H1 (cell line): ENCODE measurements at regions not wholly inside any gene's neighbourhood (a gene's known extent, or its start where the extent isn't known, plus 50 kb on each side); places are given as distances from the start of the nearest gene placed in this dataset.

Source experiments
- CTCF ChIA-PET: fragments of 300-600 bp; sonication (Branson Sonifier 250); formaldehyde crosslinking; loops from one replicate; lab custom pipeline; 2021; ENCODE audit not compliant: partially characterized antibody; lab: Charles Lee
- POLR2A ChIA-PET: fragments of 300-600 bp; sonication (Branson Sonifier 250); formaldehyde crosslinking; loops from one replicate; lab custom pipeline; 2021; ENCODE audit warnings: inconsistent platforms; ENCODE audit not compliant: partially characterized antibody; lab: Charles Lee
- DNase-seq, 2 experiments: peaks; one replicate each; pipeline versions ENCODE4 v3.0.0 to v3.0.0-alpha.2; 2010 to 2022; ENCODE audit warnings: low spot score in 2 of 2, low read depth in 1 of 2, mixed read lengths in 1 of 2
- FAIRE-seq: peaks from 2 replicates; lab custom pipeline; 2011; peaks lifted over from hg19 to GRCh38; lab: Jason Lieb, UNC
- H2AFZ ChIP-seq: 2 replicates; pipeline ENCODE4 v1.8.1; 2012; ENCODE audit warnings: low read length, inconsistent platforms
- H2AK5ac ChIP-seq: 2 replicates; pipeline ENCODE4 v1.6.1; 2013; ENCODE audit warnings: low read depth, low read length
- H2BK120ac ChIP-seq: replicated peaks from 2 replicates; pipeline ENCODE3; 2013; ENCODE audit warnings: low read depth, low read length, inconsistent platforms
- H2BK12ac ChIP-seq: 2 replicates; pipeline ENCODE4 v1.6.1; 2013; ENCODE audit warnings: low read depth, low read length
- H2BK15ac ChIP-seq: 2 replicates; pipeline ENCODE4 v1.6.1; 2013; ENCODE audit warnings: low read length
- H2BK20ac ChIP-seq: 2 replicates; pipeline ENCODE4 v1.6.1; 2013; ENCODE audit warnings: low read length
- H2BK5ac ChIP-seq: 2 replicates; pipeline ENCODE4 v1.6.1; 2013; ENCODE audit warnings: low read depth, low read length
- H3K14ac ChIP-seq: 2 replicates; pipeline ENCODE4 v1.6.1; 2013; ENCODE audit warnings: inconsistent platforms; ENCODE audit not compliant: insufficient read length
- H3K18ac ChIP-seq: 2 replicates; pipeline ENCODE4 v1.6.1; 2013; ENCODE audit warnings: low read length; ENCODE audit errors: extremely low read depth
- H3K23ac ChIP-seq: 2 replicates; pipeline ENCODE4 v1.6.1; 2013; ENCODE audit warnings: inconsistent platforms; ENCODE audit not compliant: insufficient read length
- H3K23me2 ChIP-seq: 2 replicates; pipeline ENCODE4 v1.6.1; 2013; ENCODE audit warnings: low read depth, low read length
- H3K27ac ChIP-seq: 2 replicates; pipeline ENCODE4 v1.6.1; 2011; ENCODE audit warnings: low read depth, low read length, inconsistent platforms
- H3K27me3 ChIP-seq, 4 experiments: replicated peaks in 1 of 4; 1 replicate in 1 of 4; 2 replicates in 3 of 4; pipeline versions ENCODE4 v1.6.1 to v1.8.1; 2011 to 2013; ENCODE audit warnings: low read length in 3 of 4, mild to moderate bottlenecking in 3 of 4, inconsistent platforms in 2 of 4, mixed read lengths in 2 of 4, moderate library complexity in 1 of 4; ENCODE audit not compliant: control insufficient read depth in 3 of 4, insufficient read depth in 3 of 4; ENCODE audit errors: extremely low read depth in 1 of 4
- H3K36me3 ChIP-seq, 4 experiments: 2 replicates each; pipeline versions ENCODE4 v1.6.1 to v1.8.1; 2011 to 2013; ENCODE audit warnings: mild to moderate bottlenecking in 4 of 4, low read length in 3 of 4, moderate library complexity in 2 of 4, control low read depth in 1 of 4, inconsistent platforms in 1 of 4; ENCODE audit not compliant: insufficient read depth in 4 of 4, control insufficient read depth in 2 of 4
- H3K4ac ChIP-seq: replicated peaks from 2 replicates; pipeline ENCODE3; 2013; ENCODE audit warnings: low read length, low read depth, mixed read lengths, inconsistent platforms; ENCODE audit not compliant: insufficient read length
- H3K4me1 ChIP-seq, 4 experiments: replicated peaks in 1 of 4; 1 replicate in 1 of 4; 2 replicates in 3 of 4; pipeline versions ENCODE4 v1.6.1 to v1.8.1; 2011 to 2013; ENCODE audit warnings: low read length in 3 of 4, inconsistent platforms in 2 of 4, mixed read lengths in 1 of 4; ENCODE audit not compliant: insufficient read depth in 4 of 4, control insufficient read depth in 3 of 4
- H3K4me2 ChIP-seq, 2 experiments: 2 replicates each; pipeline versions ENCODE4 v1.6.1 to v1.8.1; 2011 to 2013; ENCODE audit warnings: low read depth in 2 of 2, low read length in 2 of 2, control low read depth in 1 of 2, inconsistent platforms in 1 of 2, mild to moderate bottlenecking in 1 of 2; ENCODE audit not compliant: insufficient read depth in 1 of 2
- H3K4me3 ChIP-seq, 4 experiments: fragments of 200-600, 300-600 bp in 1 of 4; sonication (generic), shearing (Covaris generic), sonication (Bioruptor Twin) in 1 of 4; 2 replicates each; pipeline versions ENCODE4 v1.5.1 to v1.8.1; 2011 to 2016; ENCODE audit warnings: low read length in 4 of 4, low read depth in 3 of 4, control low read depth in 2 of 4, inconsistent platforms in 2 of 4, mild to moderate bottlenecking in 2 of 4, mixed read lengths in 1 of 4, moderate library complexity in 1 of 4; ENCODE audit not compliant: insufficient read depth in 2 of 4; ENCODE audit errors: extremely low read depth in 1 of 4
- H3K56ac ChIP-seq: replicated peaks from 2 replicates; pipeline ENCODE3; 2013; ENCODE audit warnings: low read depth, mild to moderate bottlenecking, mixed read lengths, low read length, inconsistent platforms; ENCODE audit not compliant: insufficient read length
- H3K79me1 ChIP-seq: 2 replicates; pipeline ENCODE4 v1.6.1; 2013; ENCODE audit warnings: low read depth, low read length, control low read depth
- H3K79me2 ChIP-seq, 2 experiments: 2 replicates each; pipeline versions ENCODE4 v1.6.1 to v1.8.1; 2012 to 2013; ENCODE audit warnings: low read length in 2 of 2, mild to moderate bottlenecking in 2 of 2, inconsistent platforms in 1 of 2; ENCODE audit not compliant: insufficient read depth in 2 of 2, control insufficient read depth in 1 of 2
- H3K9ac ChIP-seq, 4 experiments: replicated peaks in 1 of 4; 1 replicate in 1 of 4; 2 replicates in 3 of 4; pipeline versions ENCODE4 v1.6.1 to v1.8.1; 2011 to 2013; ENCODE audit warnings: low read depth in 3 of 4, low read length in 3 of 4, control low read depth in 2 of 4, mild to moderate bottlenecking in 2 of 4, moderate library complexity in 2 of 4, inconsistent platforms in 1 of 4; ENCODE audit errors: extremely low read depth in 1 of 4
- H3K9me3 ChIP-seq, 2 experiments: 2 replicates each; pipeline versions ENCODE4 v1.6.1 to v1.8.1; 2012 to 2013; ENCODE audit warnings: mild to moderate bottlenecking in 2 of 2, moderate library complexity in 2 of 2, control low read depth in 1 of 2, inconsistent platforms in 1 of 2, low read depth in 1 of 2, low read length in 1 of 2, mixed read lengths in 1 of 2; ENCODE audit not compliant: insufficient read depth in 2 of 2
- H4K20me1 ChIP-seq, 2 experiments: replicated peaks in 1 of 2; 2 replicates each; pipeline versions ENCODE3 to v1.8.1; 2011 to 2013; ENCODE audit warnings: inconsistent platforms in 2 of 2, low read length in 2 of 2, mild to moderate bottlenecking in 1 of 2; ENCODE audit not compliant: insufficient read depth in 2 of 2, control insufficient read depth in 1 of 2
- H4K5ac ChIP-seq: 2 replicates; pipeline ENCODE4 v1.6.1; 2013; ENCODE audit warnings: low read length, low read depth, mixed read lengths, inconsistent platforms; ENCODE audit not compliant: insufficient read length
- H4K8ac ChIP-seq: 2 replicates; pipeline ENCODE4 v1.8.0; 2013; ENCODE audit warnings: mild to moderate bottlenecking, moderate library complexity, low read length, inconsistent platforms; ENCODE audit not compliant: insufficient read depth; ENCODE audit errors: extremely low read depth
- H4K91ac ChIP-seq: replicated peaks from 2 replicates; pipeline ENCODE3; 2013; ENCODE audit warnings: low read length, mixed read lengths, inconsistent platforms; ENCODE audit not compliant: insufficient read length
- CHD2 ChIP-seq: IDR thresholded peaks from 2 replicates; pipeline ENCODE4 v1.6.1; 2012; ENCODE audit warnings: low read length, improper control_type of control experiment
- EGR1 ChIP-seq: IDR thresholded peaks from 2 replicates; pipeline ENCODE4 v1.6.1; 2011; ENCODE audit warnings: low read depth, low read length, borderline replicate concordance
- FOSL1 ChIP-seq: IDR thresholded peaks from 2 replicates; pipeline ENCODE4 v1.6.1; 2011; ENCODE audit warnings: mild to moderate bottlenecking, low read depth, low read length, moderate library complexity; ENCODE audit not compliant: insufficient read depth
- HDAC2 ChIP-seq, 2 experiments: fragments of 300-600 bp in 1 of 2; sonication (generic) in 1 of 2; IDR thresholded peaks; 2 replicates each; pipeline ENCODE4 v1.6.1; 2011 to 2012; ENCODE audit warnings: low read depth in 2 of 2, low read length in 2 of 2, mild to moderate bottlenecking in 2 of 2, moderate library complexity in 2 of 2, borderline replicate concordance in 1 of 2, inconsistent platforms in 1 of 2
- JUND ChIP-seq: IDR thresholded peaks from 2 replicates; pipeline ENCODE4 v1.6.1; 2011; ENCODE audit warnings: mild to moderate bottlenecking, improper control_type of control experiment, low read length
- NRF1 ChIP-seq: IDR thresholded peaks from 2 replicates; pipeline ENCODE4 v1.6.1; 2011; ENCODE audit warnings: mild to moderate bottlenecking, low read depth, low read length, improper control_type of control experiment
- PHF8 ChIP-seq: fragments of 200-600 bp; sonication (generic); conservative IDR thresholded peaks from 2 replicates; pipeline ENCODE4 v1.7.1; 2012; ENCODE audit warnings: low read depth, mild to moderate bottlenecking, inconsistent platforms, low read length, moderate library complexity
- RXRA ChIP-seq: IDR thresholded peaks from 2 replicates; pipeline ENCODE4 v1.6.1; 2011; ENCODE audit warnings: low read depth, mild to moderate bottlenecking, low read length, moderate library complexity; ENCODE audit not compliant: insufficient read depth
- SAP30 ChIP-seq: fragments of 300-600 bp; sonication (generic); IDR thresholded peaks from 2 replicates; pipeline ENCODE4 v1.7.1; 2012; ENCODE audit warnings: low read length, moderate library complexity, mild to moderate bottlenecking, inconsistent platforms; ENCODE audit not compliant: insufficient read depth, insufficient replicate concordance
- SRF ChIP-seq: IDR thresholded peaks from 2 replicates; pipeline ENCODE4 v1.6.1; 2011; ENCODE audit warnings: mild to moderate bottlenecking, low read depth, low read length, moderate library complexity
- TEAD4 ChIP-seq: IDR thresholded peaks from 2 replicates; pipeline ENCODE4 v1.6.1; 2012; ENCODE audit warnings: low read depth, low read length, inconsistent platforms, mixed read lengths
- WGBS, 2 experiments: shearing (Covaris generic) in 1 of 2; methylation state at CpG; one replicate each; pipeline versions ENCODE4 v1.1.6 to v1.1.7; 2013 to 2015; ENCODE audit warnings: low lambda C conversion rate in 2 of 2, mixed read lengths in 2 of 2, inconsistent platforms in 1 of 2, low coverage in 1 of 2, missing lambda C conversion rate in 1 of 2; ENCODE audit not compliant: insufficient replicate concordance in 2 of 2, insufficient coverage in 1 of 2, insufficient read length in 1 of 2; ENCODE audit errors: extremely low coverage in 1 of 2, missing lambda C conversion rate in 1 of 2; 5-methylcytosine and 5-hydroxymethylcytosine counted together
- TF ChIP-seq, protein P1 (sequence below): IDR thresholded peaks from 2 replicates; pipeline ENCODE4 v1.6.1; 2012; ENCODE audit warnings: low read length, inconsistent platforms

DNA sequence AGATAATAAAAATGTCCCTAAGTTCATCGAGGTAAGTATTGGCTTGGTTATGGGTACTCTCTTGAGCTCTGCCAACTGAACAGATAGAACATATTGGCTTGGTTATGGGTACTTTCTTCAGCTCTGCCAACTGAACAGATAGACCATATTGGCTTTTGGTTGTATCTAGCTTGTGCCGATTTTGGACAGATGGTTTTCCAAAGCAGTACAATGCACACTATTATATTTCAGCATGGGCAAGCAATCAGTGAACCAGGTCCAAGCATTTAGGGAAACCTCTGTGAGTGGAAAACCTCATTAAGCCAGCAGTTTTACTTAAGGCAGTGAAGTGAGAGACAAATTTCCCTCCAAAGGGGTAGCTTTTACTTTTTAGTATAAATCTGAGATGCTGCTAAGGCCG lies 1440.5 kb upstream of the SPRY2 start:
- no peaks in the 10 kb centered on the region for H3K79me1 ChIP-seq
- no peak overlapping the region for H2AFZ ChIP-seq
- no peaks in the 10 kb centered on the region for H4K20me1 ChIP-seq
- H2AK5ac ChIP-seq: no peak overlapping the region
- DNase-seq (no peak), FAIRE-seq (no peak)
- no peak overlapping the region for H4K5ac ChIP-seq
- no peak overlapping the region for H3K18ac ChIP-seq
- H3K4me3 ChIP-seq: no peak overlapping the region
- no peak overlapping the region for H2BK12ac ChIP-seq
- no peak overlapping the region for H2BK20ac ChIP-seq
- no peaks in the 10 kb centered on the region for H3K9me3 ChIP-seq
- POLR2A ChIA-PET: no interaction called here
- H4K91ac ChIP-seq: no peak overlapping the region
- H4K8ac ChIP-seq: no peak overlapping the region
- H3K4ac ChIP-seq: no peak overlapping the region
- no peak overlapping the region for H3K23ac ChIP-seq
- no peak overlapping the region for H2BK5ac ChIP-seq
- H3K23me2 ChIP-seq: no peaks in the 10 kb centered on the region
- H3K56ac ChIP-seq: no peak overlapping the region
- H3K9ac ChIP-seq: no peak overlapping the region
- H3K4me1 ChIP-seq: no peaks in the 10 kb centered on the region
- no peaks in the 10 kb centered on the region for H3K79me2 ChIP-seq
- no peak overlapping the region for H2BK15ac ChIP-seq
- H3K4me2 ChIP-seq: no peak overlapping the region
- WGBS, 2 experiments: 88% methylated on average over 3 of the region's 3 CpGs; no CpG with 5 or more reads in 1 of the 2 experiments
- CTCF ChIA-PET: interaction anchor here (1.1 to 1.2 kb wide), 2 partner anchors 93 to 206 kb away, joined by 3 read pairs; no protein-coding TSS in a partner anchor
- H3K27me3 ChIP-seq: no peaks in the 10 kb centered on the region
- H2BK120ac ChIP-seq: no peak overlapping the region
- no peaks in the 10 kb centered on the region for H3K36me3 ChIP-seq
- no peak overlapping the region for H3K27ac ChIP-seq
- H3K14ac ChIP-seq: no peak overlapping the region
- TF ChIP-seq, protein P1, sequence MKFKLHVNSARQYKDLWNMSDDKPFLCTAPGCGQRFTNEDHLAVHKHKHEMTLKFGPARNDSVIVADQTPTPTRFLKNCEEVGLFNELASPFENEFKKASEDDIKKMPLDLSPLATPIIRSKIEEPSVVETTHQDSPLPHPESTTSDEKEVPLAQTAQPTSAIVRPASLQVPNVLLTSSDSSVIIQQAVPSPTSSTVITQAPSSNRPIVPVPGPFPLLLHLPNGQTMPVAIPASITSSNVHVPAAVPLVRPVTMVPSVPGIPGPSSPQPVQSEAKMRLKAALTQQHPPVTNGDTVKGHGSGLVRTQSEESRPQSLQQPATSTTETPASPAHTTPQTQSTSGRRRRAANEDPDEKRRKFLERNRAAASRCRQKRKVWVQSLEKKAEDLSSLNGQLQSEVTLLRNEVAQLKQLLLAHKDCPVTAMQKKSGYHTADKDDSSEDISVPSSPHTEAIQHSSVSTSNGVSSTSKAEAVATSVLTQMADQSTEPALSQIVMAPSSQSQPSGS: no peak
- no peak for TF ChIP-seq TEAD4
- no peak for TF ChIP-seq HDAC2 (IDR thresholded peaks at IDR 0.05; ENCODE audit: borderline replicate concordance in 1 of 2, low read depth in 2 of 2, low read length in 2 of 2)
- TF ChIP-seq JUND: no peak
- TF ChIP-seq SRF: no peak
- no peak for TF ChIP-seq SAP30
- no peak for TF ChIP-seq FOSL1
- TF ChIP-seq EGR1: no peak
- no peak for TF ChIP-seq NRF1
- no peak for TF ChIP-seq CHD2
- TF ChIP-seq PHF8: no peak
- TF ChIP-seq RXRA: no peak
